ENCODE measurements at regions not wholly inside any gene's neighbourhood (a gene's known extent, or its start where the extent isn't known, plus 50 kb on each side); places are given as distances from the start of the nearest gene placed in this dataset.

DNA sequence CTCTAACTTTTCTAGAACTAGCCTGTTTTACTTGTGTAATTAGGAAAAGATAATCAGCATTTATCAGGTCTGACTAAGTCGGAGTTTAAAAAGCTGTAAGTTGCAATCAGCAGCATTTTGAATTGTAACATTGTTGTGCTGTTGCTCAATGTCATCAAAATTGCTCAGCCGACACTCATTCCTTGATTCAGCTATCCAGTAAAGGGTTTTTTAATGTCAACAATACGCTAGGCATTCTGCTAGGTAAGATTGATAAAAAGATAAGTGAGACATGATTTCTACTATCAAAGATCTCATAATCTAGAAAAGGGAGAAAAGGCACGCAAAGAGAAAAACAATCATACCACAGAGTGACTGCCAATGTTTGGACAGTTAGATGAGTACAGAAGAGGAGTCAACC lies 327.1 kb upstream of the CDH2 start:
- no peak for DNase-seq (ENCODE audit: extremely low read depth, low read depth)

DNA sequence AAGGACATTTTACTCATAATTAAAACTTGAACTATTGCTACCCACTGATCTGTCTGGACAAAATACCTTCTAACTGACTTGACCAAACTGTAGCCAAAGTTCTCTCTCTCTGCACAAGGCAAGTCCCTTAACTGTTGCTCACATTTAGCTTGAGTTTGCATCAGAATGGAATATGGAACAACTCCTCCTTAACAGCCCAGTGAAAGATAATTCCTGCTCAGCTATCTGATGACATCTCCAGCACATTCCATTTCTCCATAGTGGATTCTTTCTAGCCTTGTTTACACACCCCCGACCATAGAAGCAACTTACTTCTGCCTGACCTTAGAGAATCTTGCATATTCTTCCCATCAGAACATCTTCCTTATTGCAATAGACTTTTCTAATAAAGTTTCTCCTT lies 317.2 kb upstream of the CDH2 start:
- DNase-seq (ENCODE audit: extremely low read depth, low read depth): peak; percentile 0
- TF ChIP-seq, protein P1, sequence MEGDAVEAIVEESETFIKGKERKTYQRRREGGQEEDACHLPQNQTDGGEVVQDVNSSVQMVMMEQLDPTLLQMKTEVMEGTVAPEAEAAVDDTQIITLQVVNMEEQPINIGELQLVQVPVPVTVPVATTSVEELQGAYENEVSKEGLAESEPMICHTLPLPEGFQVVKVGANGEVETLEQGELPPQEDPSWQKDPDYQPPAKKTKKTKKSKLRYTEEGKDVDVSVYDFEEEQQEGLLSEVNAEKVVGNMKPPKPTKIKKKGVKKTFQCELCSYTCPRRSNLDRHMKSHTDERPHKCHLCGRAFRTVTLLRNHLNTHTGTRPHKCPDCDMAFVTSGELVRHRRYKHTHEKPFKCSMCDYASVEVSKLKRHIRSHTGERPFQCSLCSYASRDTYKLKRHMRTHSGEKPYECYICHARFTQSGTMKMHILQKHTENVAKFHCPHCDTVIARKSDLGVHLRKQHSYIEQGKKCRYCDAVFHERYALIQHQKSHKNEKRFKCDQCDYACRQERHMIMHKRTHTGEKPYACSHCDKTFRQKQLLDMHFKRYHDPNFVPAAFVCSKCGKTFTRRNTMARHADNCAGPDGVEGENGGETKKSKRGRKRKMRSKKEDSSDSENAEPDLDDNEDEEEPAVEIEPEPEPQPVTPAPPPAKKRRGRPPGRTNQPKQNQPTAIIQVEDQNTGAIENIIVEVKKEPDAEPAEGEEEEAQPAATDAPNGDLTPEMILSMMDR (IDR thresholded peaks at IDR 0.05; ENCODE audit: low read depth, low read length): no peak

More for the DNA sequence above, 327.1 kb upstream of the CDH2 start:
- TF ChIP-seq, protein P1 (IDR thresholded peaks at IDR 0.05; ENCODE audit: low read depth, low read length): no peak

DNA sequence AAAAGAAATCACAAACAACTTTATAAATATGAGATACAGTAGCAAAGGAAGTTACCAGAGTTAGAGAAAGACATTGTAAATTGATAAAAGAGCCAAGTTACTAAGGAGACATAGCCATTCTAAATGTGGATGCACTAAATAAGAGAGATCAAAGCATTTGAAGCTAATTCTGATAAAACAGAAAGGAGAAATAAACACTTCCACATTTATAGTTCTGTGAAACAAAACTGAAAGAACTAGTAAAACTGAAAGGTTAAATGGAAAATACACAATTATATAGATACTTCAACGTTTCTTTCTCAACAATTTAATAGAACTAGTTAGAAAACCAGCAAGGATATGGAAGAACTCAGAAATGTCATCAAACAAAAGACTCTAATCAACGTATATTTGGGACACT lies 309.0 kb upstream of the CDH2 start:
- TF ChIP-seq, protein P1 (IDR thresholded peaks at IDR 0.05; ENCODE audit: low read depth, low read length): no peak
- DNase-seq (ENCODE audit: extremely low read depth, low read depth): no peak

DNA sequence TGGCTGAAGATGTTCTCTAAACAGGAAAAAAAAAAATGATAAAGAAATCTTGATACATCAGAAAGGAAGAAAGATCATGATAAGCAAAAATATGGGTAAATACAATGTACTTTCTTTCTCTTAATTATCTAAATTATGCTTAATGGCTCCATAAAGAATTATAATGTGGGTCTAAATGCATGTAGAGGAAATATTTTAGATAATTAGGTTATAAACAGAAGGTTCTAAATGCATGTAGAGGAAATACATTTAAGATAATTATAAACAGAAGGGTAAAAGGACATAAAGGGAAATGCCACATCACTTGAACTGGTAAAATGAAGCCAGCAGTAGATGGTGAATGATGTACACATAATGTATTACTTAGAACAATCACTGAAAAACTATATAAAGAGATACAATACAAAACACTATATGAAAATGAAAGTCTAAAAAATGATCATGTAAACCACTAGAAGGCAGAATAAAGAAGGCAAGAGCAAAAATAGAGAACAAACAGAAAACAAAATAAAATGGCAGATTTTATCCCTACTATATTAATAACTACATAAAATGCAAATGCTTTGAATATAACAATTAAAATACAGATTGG lies 308.4 kb upstream of the CDH2 start:
- DNase-seq (ENCODE audit: extremely low read depth, low read depth): no peak

DNA sequence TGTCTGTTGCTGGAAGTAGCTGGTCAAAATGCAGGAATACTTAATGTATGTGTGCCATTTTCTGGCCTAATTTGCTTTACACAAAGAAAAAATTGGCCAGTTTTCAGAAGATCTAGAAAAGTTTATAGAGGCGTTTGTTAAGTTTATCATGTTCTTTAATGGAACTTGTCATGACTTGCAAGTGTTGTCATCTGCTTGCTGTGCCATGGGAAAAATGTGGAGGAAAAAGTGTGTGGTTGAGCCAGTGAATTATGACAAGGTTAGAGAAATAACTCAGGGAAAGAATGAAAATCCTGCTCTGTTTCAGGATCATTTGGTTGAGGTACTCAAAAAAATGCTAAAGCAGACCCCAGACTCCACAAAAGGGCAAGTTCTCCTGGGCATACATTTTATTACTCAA lies 301.6 kb upstream of the CDH2 start:
- TF ChIP-seq, protein P1 (IDR thresholded peaks at IDR 0.05; ENCODE audit: low read depth, low read length): no peak
- DNase-seq (ENCODE audit: extremely low read depth, low read depth): no peak

More for the DNA sequence above, 308.4 kb upstream of the CDH2 start:
- TF ChIP-seq, protein P1 (IDR thresholded peaks at IDR 0.05; ENCODE audit: low read depth, low read length): no peak

DNA sequence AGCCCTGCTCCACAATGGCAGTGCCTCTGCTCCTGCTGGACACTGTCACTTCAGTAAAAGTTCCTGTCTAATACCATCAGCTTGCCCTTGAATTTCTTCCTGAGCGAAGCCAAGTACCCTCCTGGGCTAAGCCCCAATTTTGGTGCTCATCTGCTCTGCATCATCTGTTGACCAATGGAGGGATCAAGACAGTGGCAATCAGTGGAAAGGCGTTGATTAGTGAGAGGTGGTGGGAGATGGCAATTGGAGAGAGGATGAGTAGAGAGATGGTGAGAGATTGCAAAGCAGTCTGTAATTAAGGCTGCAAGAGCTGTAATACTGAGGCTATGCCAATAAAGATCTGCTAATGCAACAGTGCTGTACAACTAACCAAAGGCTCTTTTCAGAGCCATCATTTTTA lies 299.4 kb upstream of the CDH2 start:
- no peak for DNase-seq (ENCODE audit: extremely low read depth, low read depth)
- TF ChIP-seq, protein P1 (IDR thresholded peaks at IDR 0.05; ENCODE audit: low read depth, low read length): no peak

DNA sequence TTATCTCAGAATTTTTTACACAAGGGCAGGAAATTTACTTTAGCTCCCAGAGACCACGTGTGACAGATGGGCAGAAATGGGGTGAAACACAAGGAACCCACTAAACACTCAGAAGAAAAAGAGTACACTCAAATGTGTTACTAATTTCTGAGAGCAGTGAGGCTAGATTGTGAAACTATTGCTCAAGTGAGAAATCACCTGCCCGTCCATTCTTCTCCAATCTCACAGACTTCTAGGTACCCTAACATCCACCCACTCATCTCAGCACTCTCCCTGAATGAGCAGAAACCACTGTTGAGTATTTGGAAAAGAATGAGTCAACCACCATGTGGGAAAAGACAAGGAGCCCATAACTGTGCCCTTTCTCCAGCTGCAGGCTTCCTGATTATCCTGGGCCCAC lies 293.0 kb upstream of the CDH2 start:
- TF ChIP-seq, protein P1 (IDR thresholded peaks at IDR 0.05; ENCODE audit: low read depth, low read length): no peak
- no peak for DNase-seq (ENCODE audit: extremely low read depth, low read depth)
